ENCODE measurements at regions not wholly inside any gene's neighbourhood (a gene's known extent, or its start where the extent isn't known, plus 50 kb on each side); places are given as distances from the start of the nearest gene placed in this dataset.
A peak's percentile ranks its signal among the peaks of the same experiment; 100 is the strongest.

DNA sequence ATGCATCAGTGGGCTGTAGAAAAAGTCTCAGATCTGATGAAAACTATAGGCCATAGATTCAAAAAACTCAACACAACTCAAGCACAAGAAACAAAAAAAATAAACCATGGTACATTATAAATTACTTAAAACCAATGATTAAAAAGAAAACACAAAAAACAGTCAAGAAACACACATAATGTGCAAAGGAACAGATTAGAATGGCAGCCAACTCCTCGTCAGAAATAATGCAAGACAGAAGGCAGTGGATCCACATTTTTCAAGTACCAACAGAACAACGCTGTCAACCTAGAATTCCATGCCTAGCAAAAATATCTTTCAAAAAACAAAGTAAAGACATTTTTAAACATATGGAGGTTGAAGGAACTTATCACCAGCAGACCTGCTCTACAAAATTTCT, 69.7 kb downstream of the PSMB1 start:
- no peak for DNase-seq (ENCODE audit: low spot score)

DNA sequence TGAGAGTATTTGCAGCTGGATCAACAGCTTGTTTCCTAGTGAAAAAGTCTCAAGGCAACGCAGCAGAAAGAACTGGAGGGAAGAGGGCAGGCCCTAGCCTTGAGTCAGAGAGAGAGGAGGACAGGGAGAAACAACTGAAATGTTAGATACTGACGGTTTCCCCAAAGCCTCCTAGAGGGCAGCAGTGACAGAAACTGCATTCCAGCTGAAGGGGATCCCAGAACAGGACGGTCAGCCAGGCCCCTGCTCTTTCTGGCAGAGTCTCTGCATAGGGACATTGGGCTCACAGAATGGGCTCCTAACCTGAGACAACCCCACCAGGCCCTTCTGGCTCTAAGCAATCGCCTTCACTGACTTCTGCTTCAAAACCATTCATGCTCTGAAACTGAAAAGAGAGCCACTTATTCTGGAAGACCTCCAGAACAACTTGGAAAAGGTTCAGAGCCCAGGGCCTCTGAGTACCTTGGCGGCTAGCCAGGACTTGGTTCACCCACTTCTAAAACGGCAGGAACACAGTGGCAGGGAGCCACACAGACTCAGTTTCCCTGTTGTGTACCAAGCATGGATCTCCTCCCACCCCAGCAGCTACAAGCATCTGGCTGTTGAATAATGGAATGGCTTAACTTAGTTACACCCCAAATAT, 72.9 kb downstream of the PSMB1 start:
- peak; percentile 48 for DNase-seq (ENCODE audit: low spot score)

DNA sequence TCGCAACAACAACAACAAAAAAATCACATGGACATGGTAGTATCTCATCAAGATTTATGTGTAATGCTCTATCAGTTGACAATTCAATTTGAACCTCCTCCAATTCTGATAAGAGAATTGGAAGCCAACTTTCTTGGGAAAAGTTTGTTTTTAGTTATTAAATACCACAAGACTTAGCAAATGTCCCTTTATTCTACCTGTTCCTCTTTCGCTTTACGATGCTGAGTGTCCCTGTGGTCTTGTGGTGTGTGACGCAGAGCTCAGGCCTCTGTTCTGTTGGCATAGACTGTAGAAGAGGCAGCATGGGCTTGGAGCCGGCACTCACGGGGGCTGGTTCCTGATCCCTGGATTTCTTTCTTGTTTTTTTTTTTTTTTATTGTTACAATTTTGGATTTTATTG, 76.7 kb downstream of the PSMB1 start:
- no peak for DNase-seq (ENCODE audit: low spot score)

DNA sequence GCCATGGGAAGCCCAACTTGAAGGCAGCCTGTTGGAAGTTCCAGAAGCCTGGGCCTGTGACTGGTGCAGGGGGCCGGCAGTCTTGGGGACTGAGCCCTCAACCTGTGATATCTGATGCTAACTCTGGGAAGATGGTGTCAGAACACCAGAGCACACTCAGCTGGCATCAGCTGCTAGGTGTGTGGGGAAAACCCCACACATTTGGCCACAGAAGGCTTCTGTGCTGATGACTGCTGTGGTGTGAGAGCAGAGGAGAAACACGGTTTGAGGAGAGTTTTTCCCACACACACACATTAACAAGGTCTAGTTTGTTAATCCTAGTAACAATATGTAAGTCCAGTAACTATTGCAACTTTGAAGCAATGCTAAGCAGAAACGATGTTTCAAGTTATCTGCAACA, 78.0 kb downstream of the PSMB1 start:
- no peak for DNase-seq (ENCODE audit: low spot score)

DNA sequence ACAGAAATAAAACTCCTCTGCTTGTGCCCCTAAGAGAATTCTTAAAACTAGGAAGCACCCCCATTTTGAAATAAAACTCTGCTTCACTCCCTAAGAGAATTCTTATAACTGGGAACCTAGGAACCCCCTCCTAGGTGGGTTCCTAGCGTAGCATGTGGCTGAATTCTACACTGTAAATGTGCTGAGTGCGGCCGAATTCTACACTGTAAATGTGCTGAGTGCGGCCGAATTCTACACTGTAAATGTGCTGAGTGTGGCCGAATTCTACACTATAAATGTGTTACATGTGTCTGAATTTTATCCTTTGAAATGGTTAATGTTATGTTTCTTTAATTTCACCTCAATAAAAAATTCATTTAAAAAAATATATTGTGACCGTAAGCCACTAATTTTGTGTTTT, 79.3 kb downstream of the PSMB1 start:
- DNase-seq (ENCODE audit: low spot score): no peak

DNA sequence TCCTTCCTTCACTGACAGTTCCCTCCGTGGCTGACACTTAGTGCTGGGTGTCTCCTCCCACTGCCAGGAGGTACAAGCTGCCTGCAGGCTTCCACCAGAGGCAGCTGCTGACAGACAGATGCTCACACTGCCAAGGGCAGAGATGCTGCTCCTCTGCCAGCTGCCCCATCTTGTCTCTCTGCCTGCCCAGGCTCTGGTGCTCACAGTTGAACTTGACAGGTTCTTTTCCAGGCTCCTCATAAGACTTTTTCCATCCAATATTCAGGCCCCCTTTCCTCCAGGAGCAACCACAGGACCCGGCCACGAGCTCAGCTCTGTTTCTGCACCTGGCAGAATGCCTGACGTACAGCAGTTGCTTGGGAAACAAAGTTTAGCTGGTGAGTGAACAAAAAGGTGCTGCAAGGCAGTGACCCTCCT, 79.8 kb downstream of the PSMB1 start:
- DNase-seq (ENCODE audit: low spot score): no peak

DNA sequence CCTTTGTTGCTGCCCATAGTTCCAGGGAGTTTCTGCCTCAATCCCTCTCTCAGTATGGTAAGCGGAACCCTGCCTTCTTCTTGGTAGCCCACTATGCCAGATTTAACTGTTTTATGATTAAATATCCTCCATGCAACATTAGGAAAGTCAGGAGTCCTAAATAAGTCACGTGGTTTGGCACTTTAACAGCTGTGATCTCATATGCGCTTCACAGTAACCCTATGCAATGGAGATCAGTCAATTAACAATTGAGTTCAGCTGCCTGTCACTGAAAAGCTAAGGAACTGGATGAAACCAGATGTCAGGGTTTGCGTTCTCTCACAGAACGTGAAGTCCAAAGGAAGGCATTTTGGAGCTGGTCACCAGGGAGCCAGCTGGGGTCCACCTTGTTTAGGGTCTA, 81.6 kb downstream of the PSMB1 start:
- DNase-seq (ENCODE audit: low spot score): no peak

DNA sequence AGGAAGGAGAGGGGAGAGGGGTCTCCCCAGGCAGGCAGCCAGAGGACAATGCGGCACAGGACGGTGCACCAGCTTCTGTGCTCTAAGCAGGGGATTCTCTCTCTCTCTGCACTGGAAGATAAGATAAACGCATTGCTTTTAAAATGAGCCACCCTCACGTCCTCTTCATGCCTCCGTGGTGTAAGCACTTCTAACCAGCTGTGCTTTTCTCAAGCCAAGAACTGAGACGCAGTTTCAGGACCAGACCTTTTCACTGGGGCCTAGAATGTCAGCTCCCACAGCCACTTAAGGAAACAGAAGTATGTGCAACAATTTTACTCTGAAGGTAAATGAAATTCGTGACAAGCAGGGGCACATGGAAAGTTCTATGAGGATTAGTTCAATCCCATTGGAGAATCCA, 82.4 kb downstream of the PSMB1 start:
- DNase-seq (ENCODE audit: low spot score): no peak

DNA sequence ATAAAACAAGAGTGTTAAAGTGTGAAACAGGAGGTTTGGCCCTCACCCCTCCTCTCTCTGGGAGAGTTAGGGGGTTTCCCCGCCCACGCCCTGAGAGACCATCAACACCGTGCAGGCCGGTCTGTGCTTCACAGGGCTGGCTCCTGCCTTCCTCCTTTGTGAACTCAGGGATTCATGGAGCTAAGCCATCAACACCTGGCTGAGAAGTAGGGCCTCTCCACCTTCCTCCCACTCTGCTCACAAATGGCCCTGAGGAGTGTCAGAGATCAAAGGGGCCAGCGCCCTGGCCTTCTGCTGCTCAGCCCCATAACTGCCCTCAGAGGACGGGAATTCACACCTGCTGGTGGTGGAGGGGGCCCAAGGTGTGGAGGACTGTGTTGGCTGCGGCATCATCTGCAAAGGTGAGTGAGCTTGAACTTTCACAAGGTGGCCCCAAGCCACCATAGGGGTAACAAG, 88.6 kb downstream of the PSMB1 start:
- DNase-seq (ENCODE audit: low spot score): no peak

DNA sequence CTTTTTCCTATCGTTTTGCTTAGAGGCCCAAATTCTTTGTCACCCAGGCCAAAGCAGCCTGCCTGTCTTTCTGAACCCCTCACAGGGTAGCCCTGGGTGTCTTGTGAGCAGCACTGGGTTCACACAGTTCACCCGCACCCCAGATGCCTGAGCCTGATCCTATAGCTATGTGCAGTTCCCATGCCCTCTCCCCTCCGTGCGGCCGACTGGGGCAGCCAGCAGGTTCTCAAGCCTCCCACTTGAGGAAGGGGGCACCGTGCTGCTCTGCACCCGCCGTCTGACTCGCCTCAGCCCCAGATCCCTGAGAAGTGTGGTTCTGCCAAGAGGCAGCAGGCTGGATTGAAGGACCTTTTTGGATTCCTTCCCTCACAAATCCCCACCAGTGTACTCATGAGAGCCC, 89.0 kb downstream of the PSMB1 start:
- no peak for DNase-seq (ENCODE audit: low spot score)

DNA sequence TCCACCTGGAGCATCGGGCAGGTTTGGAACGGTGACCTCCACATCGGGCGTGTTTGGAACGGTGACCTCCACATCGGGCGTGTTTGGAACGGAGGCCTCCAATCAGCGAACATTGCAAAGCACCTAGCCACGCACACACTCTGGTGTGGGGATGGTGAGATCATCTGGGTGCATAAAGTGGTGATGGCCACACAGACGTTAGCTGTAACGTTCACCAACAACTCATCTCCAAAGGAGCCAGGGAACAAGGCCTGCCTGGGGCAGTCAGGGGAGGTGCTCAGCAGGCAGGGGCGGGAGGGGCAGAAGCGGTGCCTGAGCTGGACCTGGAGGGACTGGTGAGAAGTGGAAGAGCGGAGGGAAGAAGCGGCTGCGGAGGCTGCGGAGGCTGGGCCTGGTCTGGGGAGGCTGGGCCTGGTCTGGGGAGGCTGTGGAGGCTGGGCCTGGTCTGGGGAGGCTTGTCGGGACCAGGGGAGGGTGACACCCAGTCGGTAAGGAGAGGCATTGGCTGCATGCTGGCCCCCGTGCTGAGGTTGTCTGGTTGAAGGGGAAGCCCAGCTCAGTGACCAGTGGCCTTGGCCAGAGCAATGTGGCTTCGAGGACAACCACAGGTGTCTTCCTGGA, 89.9 kb downstream of the PSMB1 start:
- DNase-seq (ENCODE audit: low spot score): no peak

DNA sequence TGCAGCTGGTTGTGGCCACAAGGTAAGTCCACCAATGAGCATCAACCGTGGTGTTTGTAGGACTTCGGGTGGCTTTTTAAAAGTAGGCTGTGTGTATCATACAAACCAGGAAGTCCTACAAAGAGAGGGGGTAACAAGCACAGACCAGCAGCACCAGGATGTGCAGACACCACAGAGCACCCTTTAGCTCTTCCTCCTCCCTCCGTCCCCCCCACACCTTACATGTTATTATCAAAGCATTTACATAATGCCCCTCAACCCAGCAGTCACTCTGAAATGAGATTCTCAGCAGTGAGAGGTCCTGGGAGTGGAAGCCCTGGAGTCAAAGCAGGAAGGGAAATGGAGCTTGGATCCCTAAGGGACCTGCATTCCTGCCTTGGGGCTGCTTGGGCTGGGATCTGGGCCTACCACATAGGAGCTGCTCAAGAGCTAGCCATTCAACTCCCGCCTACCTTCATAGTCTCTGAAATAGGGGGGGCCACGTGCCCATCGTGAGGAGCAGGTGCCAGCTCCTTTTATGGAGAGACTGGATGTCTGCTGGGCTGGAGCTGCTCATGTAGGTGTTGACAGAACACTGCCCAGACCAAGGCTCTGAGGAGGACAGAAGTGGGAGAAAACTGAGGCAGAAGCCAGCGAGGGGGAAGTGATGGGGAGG, 90.6 kb downstream of the PSMB1 start:
- no peak for DNase-seq (ENCODE audit: low spot score)

DNA sequence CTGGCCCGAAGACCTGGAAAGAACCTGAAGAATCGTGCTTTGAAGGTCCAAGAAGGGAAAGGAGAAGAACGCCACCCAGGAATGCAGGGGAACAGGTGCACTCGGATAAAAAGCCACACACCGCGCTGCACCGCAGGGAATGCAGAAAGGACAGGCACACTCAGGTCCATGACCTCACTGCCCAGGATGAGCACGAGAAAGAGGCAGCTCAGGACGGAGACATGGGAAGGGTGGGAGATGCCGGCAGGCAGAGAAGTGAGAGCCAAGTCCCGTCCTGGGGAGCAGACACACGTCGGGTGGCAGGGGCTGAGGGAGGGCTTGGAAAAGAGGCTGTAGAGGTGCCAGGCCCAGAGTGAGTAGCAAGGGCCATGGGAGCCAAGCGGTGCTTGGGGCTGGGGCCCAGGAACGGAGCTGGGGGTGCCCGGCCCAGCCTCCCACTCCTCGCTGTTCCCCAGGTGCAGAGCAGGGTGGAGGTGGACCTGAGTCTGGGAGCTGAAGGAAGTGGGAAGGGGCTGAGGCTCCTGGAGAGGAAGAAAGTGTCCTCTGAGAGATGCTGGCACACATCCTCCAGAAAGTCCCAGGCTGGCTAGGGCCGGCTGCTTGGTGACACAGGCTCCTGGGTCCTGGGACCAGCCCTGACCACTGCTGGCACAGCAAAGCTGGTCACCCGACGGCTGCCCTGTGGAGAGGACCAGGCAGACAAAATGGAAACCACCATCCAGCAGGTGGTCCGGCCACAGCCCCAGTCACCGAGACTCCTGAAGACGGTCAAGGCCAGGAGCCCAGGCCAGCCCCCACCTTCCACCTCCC, 91.3 kb downstream of the PSMB1 start:
- DNase-seq (ENCODE audit: low spot score): no peak

DNA sequence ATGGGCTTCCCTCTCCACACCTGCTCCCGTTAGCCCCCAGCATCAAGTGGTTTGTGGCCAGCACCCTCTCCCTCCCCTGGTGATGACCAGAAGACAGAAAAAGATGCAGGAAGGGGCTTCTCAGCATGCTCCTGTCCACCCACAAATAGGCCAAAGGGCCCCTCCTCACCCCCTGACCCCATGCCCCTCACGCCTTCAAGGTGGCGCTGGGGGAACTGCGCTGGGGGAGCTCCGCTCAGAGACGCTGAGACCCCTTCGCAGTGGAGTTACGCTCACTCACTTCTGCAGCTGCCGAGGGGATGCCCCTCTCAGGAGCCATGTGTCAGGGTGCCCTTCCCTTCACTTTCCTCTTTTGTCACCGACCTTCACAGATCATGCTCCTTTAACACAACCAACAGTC, 92.0 kb downstream of the PSMB1 start:
- no peak for DNase-seq (ENCODE audit: low spot score)

DNA sequence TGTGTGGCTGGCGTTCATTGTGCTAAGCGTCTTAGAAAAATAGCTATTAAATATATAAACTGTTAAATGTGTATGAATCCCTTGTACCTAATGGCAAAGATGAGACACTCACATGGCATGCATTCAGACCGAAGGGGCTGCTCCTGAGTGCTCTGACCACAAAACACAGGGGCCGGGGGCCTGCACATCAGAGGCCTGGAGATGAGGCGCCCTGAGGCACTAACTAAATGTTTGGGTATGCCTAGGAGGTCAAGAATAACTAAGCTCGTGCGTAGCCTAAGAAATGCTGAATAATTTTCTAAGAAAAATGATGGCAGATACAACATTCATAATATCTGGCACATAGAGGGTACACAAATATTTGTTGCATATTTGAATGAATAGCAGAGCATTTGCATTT, 92.5 kb downstream of the PSMB1 start:
- DNase-seq (ENCODE audit: low spot score): no peak

DNA sequence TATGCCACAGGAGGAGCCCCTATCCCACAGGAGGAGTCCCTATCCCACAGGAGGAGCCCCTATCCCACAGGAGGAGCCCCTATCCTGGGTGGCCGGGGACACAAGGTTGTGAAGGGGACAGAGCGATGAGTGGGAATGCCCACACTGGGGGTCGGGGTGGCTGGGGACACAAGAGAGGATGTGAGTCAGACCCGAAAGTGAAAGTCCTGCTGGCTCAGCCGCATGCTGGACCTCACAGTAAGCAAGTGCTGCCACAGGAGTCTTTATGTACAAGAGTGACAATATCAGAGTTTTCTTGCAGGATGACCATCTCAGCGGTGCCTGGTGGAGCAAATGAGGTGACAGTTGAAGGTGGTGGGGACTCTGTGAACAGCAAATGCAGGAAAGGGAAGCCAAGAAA, 93.7 kb downstream of the PSMB1 start:
- DNase-seq (ENCODE audit: low spot score): no peak

DNA sequence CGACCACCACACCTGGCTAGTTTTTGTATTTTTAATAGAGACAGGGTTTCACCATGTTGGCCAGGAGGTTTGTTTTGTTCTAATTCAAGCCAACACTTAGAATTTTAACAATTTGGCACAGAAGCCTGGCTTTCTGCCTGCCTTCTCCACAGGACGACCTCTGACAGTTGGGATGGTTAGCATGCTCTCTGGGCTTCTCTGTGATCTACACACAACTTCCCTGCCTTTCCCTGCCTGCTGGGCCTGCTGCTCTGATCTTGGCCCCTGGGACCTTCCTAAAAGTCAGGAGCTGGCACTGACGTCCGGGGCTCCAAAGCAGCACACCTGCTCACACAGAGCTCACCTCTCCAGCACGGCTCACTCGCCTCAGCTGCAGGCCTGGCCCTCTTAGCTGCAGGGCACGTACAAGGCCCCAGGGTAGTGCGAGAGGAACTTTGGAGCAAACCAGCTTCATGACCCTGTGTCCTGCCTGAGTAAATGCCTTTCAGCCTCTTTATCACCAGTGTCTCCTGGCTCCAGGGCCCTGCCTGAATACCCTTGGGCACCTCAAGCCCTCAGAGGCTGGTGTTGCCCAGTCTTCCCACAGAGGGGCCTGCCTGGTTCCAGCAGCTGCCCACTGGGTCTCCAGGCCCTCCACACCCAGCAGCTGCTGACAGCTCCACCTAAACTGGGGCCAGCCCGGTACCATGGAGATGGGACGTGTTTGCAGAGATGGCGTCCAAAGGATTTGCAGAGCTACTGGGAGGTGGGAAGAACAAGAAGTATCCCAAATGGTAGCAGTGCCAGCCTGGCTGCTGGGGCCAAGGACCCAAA, 96.0 kb downstream of the PSMB1 start:
- DNase-seq (ENCODE audit: low spot score): no peak

Data from iPS-NIHi11 (cell line).